PC-9 (cell line): ENCODE measurements at regions not wholly inside any gene's neighbourhood (a gene's known extent, or its start where the extent isn't known, plus 50 kb on each side); places are given as distances from the start of the nearest gene placed in this dataset.
"Not testable (repeated sequence)": the region's sequence is repeated elsewhere in the genome, so short reads cannot be mapped to it uniquely, and the experiment has no call there.

Experiments
- CTCF ChIP-seq: fragments of 200-600 bp; sonication (generic); conservative IDR thresholded peaks from 2 replicates; pipeline ENCODE4 v1.6.1; 2017; ENCODE audit warnings: mixed run types, antibody characterized with exemption, mild to moderate bottlenecking, moderate library complexity
- EZH2 ChIP-seq: fragments of 200-600 bp; sonication (generic); IDR thresholded peaks from 2 replicates; pipeline ENCODE4 v1.8.0; 2017; ENCODE audit warnings: antibody characterized with exemption, low read depth

GRCh38 chrX:116334797-116335196 is 101.6 kb upstream of the SLC6A14 start:
- TF ChIP-seq CTCF, EZH2: not testable (repeated sequence)
